Cardiac fibroblast (primary cell): ENCODE measurements at regions not wholly inside any gene's neighbourhood (a gene's known extent, or its start where the extent isn't known, plus 50 kb on each side); places are given as distances from the start of the nearest gene placed in this dataset.

Source experiments
- DNase-seq, 2 donors: peaks; one replicate each; pipeline versions ENCODE4 v3.0.0 to v3.0.0-alpha.2; 2010; ENCODE audit warnings: low read depth in 2 of 2
- H3K4me3 ChIP-seq, 2 donors: replicated peaks in 1 of 2; 1 replicate in 1 of 2; 2 replicates in 1 of 2; pipeline ENCODE4 v1.5.1; 2011; ENCODE audit warnings: low read depth in 2 of 2, low read length in 2 of 2, mild to moderate bottlenecking in 2 of 2, moderate library complexity in 1 of 2
- TF ChIP-seq, protein P1 (sequence below): IDR thresholded peaks from one replicate; pipeline ENCODE4 v1.5.1; 2011; ENCODE audit warnings: low read depth, mild to moderate bottlenecking, low read length, inconsistent platforms

DNA sequence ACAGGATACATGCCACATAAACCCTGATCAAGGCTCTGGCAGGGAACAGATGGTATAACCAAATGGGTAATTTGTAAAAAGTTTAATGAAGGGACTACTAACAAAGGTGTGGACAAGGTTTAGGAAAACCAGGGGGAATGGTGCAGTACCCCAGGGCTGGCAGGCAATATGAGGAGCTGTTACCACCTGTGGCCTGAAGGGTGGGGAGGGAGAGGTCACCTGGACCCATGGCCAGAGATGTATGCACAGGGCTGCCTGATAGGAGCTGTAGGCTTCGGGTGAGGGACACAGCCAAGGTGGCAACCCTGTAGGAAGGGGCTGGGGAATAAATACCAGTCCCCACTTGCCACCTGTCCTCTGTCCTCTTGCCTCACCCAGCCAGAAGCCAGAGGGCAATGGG lies 51.4 kb upstream of the ID3 start:
- no peak overlapping the region for H3K4me3 ChIP-seq
- TF ChIP-seq, protein P1, sequence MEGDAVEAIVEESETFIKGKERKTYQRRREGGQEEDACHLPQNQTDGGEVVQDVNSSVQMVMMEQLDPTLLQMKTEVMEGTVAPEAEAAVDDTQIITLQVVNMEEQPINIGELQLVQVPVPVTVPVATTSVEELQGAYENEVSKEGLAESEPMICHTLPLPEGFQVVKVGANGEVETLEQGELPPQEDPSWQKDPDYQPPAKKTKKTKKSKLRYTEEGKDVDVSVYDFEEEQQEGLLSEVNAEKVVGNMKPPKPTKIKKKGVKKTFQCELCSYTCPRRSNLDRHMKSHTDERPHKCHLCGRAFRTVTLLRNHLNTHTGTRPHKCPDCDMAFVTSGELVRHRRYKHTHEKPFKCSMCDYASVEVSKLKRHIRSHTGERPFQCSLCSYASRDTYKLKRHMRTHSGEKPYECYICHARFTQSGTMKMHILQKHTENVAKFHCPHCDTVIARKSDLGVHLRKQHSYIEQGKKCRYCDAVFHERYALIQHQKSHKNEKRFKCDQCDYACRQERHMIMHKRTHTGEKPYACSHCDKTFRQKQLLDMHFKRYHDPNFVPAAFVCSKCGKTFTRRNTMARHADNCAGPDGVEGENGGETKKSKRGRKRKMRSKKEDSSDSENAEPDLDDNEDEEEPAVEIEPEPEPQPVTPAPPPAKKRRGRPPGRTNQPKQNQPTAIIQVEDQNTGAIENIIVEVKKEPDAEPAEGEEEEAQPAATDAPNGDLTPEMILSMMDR: no peak
- no peak for DNase-seq

DNA sequence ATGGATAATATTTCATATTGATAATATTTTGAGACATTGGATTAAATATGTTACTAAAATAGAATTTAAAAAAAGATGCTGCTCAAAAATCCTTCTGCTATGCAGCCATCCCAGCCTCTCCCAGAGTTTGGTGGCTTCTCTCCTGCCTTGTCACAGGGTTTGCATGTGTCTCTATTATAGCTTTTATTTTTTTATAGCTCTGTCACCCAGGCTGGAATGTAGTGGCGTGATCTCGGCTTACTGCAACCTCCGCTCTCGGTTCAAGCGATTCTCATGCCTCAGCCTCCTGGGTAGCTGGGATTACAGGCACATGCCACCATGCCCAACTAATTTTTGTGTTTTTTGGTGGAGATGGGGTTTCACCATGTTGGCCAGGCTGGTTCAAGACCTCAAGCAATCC lies 50.7 kb upstream of the ID3 start:
- H3K4me3 ChIP-seq: no peak overlapping the region
- TF ChIP-seq, protein P1: no peak
- DNase-seq: no peak
